Epithelial cell of proximal tubule (primary cell): ENCODE measurements at regions not wholly inside any gene's neighbourhood (a gene's known extent, or its start where the extent isn't known, plus 50 kb on each side); places are given as distances from the start of the nearest gene placed in this dataset.
"Not testable (repeated sequence)": the region's sequence is repeated elsewhere in the genome, so short reads cannot be mapped to it uniquely, and the experiment has no call there.

Source experiments
- DNase-seq: peaks from one replicate; pipeline ENCODE4 v3.0.0-alpha.2; 2011; ENCODE audit warnings: low read depth
- H3K4me3 ChIP-seq: 2 replicates; pipeline ENCODE4 v1.5.1; 2011; ENCODE audit warnings: low read depth, mild to moderate bottlenecking, low read length
- CTCF ChIP-seq: conservative IDR thresholded peaks from 2 replicates; pipeline ENCODE4 v1.5.1; 2012; ENCODE audit warnings: low read depth, mild to moderate bottlenecking, low read length

GRCh38 chr21:18026359-18026758, 207.2 kb upstream of the C21orf91 start:
- no peak for TF ChIP-seq CTCF
- no peak overlapping the region for H3K4me3 ChIP-seq
- no peak for DNase-seq

GRCh38 chr21:18023711-18024110, 204.6 kb upstream of the C21orf91 start:
- DNase-seq = no peak
- no peak overlapping the region for H3K4me3 ChIP-seq
- TF ChIP-seq CTCF = no peak

GRCh38 chr21:18023157-18023556, 204.0 kb upstream of the C21orf91 start:
- TF ChIP-seq CTCF = no peak
- H3K4me3 ChIP-seq = no peak overlapping the region
- DNase-seq = no peak

- no peak for DNase-seq
- no peak overlapping the region for H3K4me3 ChIP-seq
- TF ChIP-seq CTCF = no peak
Measured at GRCh38 chr21:18007121-18007520, 188.0 kb upstream of the C21orf91 start.

GRCh38 chr21:18006691-18007090, 187.5 kb upstream of the C21orf91 start:
- TF ChIP-seq CTCF = no peak
- no peak overlapping the region for H3K4me3 ChIP-seq
- DNase-seq = no peak

- TF ChIP-seq CTCF = no peak
- no peak for DNase-seq
- no peak overlapping the region for H3K4me3 ChIP-seq
Measured at GRCh38 chr21:18002393-18002792, 183.2 kb upstream of the C21orf91 start.

- TF ChIP-seq CTCF = no peak
- no peak overlapping the region for H3K4me3 ChIP-seq
- DNase-seq = no peak
Measured at GRCh38 chr21:18000981-18001686, 182.0 kb upstream of the C21orf91 start.

GRCh38 chr21:17998599-17998998, 179.4 kb upstream of the C21orf91 start:
- not testable (repeated sequence) for H3K4me3 ChIP-seq, DNase-seq
